HCT116 (cell line): ENCODE measurements at regions not wholly inside any gene's neighbourhood (a gene's known extent, or its start where the extent isn't known, plus 50 kb on each side); places are given as distances from the start of the nearest gene placed in this dataset.

Source experiments
- ATAC-seq: fragments of 200-7000 bp; cut with Tn5 transposase; 2 replicates; pipeline ENCODE4 v1.9.1; 2020; ENCODE audit warnings: mild to moderate bottlenecking, moderate library complexity
- BruUV-seq: library from RNA; stranded (reverse); fragments of 400-500 nt; replicated peaks from 2 replicates; lab custom pipeline; 2021; lab: Mats Ljungman, UMichigan
- CTCF ChIA-PET: fragments of 300-600 bp; sonication (Branson Sonifier 250); formaldehyde crosslinking; loops from one replicate; lab custom pipeline; 2021; ENCODE audit warnings: antibody characterized with exemption; lab: Charles Lee
- POLR2A ChIA-PET: fragments of 300-600, 350-600 bp; sonication (Branson Sonifier 250); formaldehyde crosslinking; loops from one replicate; lab custom pipeline; 2021; ENCODE audit warnings: antibody characterized with exemption; lab: Charles Lee
- RAD21 ChIA-PET, 2 experiments: fragments of 300-600 bp; sonication (Branson Sonifier 250); formaldehyde crosslinking; loops; one replicate each; lab custom pipeline; 2023; ENCODE audit warnings: low total read pairs in 2 of 2; ENCODE audit not compliant: uncharacterized antibody in 2 of 2, unreplicated experiment in 2 of 2, low non-redundant PET in 1 of 2; lab: Charles Lee
- DNase-seq: peaks from one replicate; pipeline ENCODE4 v3.0.0-alpha.2; 2010; ENCODE audit warnings: low read depth, low spot score
- H2AFZ ChIP-seq: fragments of 200-600 bp; shearing (Covaris generic), sonication (generic); 2 replicates; pipeline ENCODE4 v1.6.1; 2017; ENCODE audit warnings: low read depth, mixed run types, mixed read lengths, antibody characterized with exemption, low read length; ENCODE audit not compliant: poor library complexity, severe bottlenecking
- H3K27ac ChIP-seq: 2 replicates; pipeline ENCODE4 v1.5.1; 2012; ENCODE audit warnings: low read depth, low read length
- H3K27me3 ChIP-seq: fragments of 200-600 bp; sonication (generic); 2 replicates; pipeline ENCODE4 v1.6.1; 2016; ENCODE audit warnings: mixed run types, low read length, mixed read lengths; ENCODE audit not compliant: insufficient read depth
- H3K36me3 ChIP-seq, 2 experiments: fragments of 200-500 bp in 1 of 2; fragments of 200-600 bp in 1 of 2; sonication (Bioruptor generic) in 1 of 2; sonication (generic) in 1 of 2; 2 replicates each; pipeline versions ENCODE4 v1.5.1 to v1.6.1; 2014 to 2016; ENCODE audit warnings: low read length in 2 of 2, inconsistent platforms in 1 of 2, mixed read lengths in 1 of 2, mixed run types in 1 of 2; ENCODE audit not compliant: insufficient read depth in 2 of 2, control insufficient read depth in 1 of 2
- H3K4me1 ChIP-seq, 2 experiments: fragments of 200-600 bp in 1 of 2; sonication (generic) in 1 of 2; 2 replicates each; pipeline versions ENCODE4 v1.5.1 to v1.6.1; 2012 to 2017; ENCODE audit warnings: low read length in 2 of 2, inconsistent platforms in 1 of 2, mild to moderate bottlenecking in 1 of 2, mixed read lengths in 1 of 2, mixed run types in 1 of 2, moderate library complexity in 1 of 2; ENCODE audit not compliant: insufficient read depth in 2 of 2, control insufficient read depth in 1 of 2
- H3K4me2 ChIP-seq: fragments of 200-600 bp; sonication (generic); 2 replicates; pipeline ENCODE4 v1.6.1; 2017; ENCODE audit warnings: mixed run types, low read length, mixed read lengths
- H3K4me3 ChIP-seq, 2 experiments: fragments of 200-600 bp in 1 of 2; sonication (generic) in 1 of 2; replicated peaks in 1 of 2; 2 replicates each; pipeline ENCODE4 v1.5.1; 2011 to 2016; ENCODE audit warnings: low read length in 2 of 2, control low read depth in 1 of 2, low read depth in 1 of 2, mild to moderate bottlenecking in 1 of 2, mixed read lengths in 1 of 2, mixed run types in 1 of 2
- H3K79me2 ChIP-seq: fragments of 200-600 bp; sonication (generic); 2 replicates; pipeline ENCODE4 v1.6.1; 2017; ENCODE audit warnings: mild to moderate bottlenecking, mixed run types, low read length, moderate library complexity, mixed read lengths; ENCODE audit not compliant: insufficient read depth
- H3K9ac ChIP-seq: fragments of 200-600 bp; sonication (generic); 2 replicates; pipeline ENCODE4 v1.6.1; 2016; ENCODE audit warnings: low read length, mixed read lengths
- H3K9me2 ChIP-seq: fragments of 200-600 bp; sonication (generic), shearing (Covaris generic); 2 replicates; pipeline ENCODE4 v1.6.1; 2017; ENCODE audit warnings: mixed run types, mild to moderate bottlenecking, moderate library complexity; ENCODE audit not compliant: insufficient read depth
- H3K9me3 ChIP-seq, 2 experiments: fragments of 200-500 bp in 1 of 2; fragments of 200-600 bp in 1 of 2; sonication (Bioruptor generic) in 1 of 2; sonication (generic) in 1 of 2; 2 replicates each; pipeline ENCODE4 v1.6.1; 2014 to 2017; ENCODE audit warnings: low read length in 2 of 2, mixed read lengths in 2 of 2, inconsistent platforms in 1 of 2, low read depth in 1 of 2, mild to moderate bottlenecking in 1 of 2, mixed run types in 1 of 2, moderate library complexity in 1 of 2; ENCODE audit not compliant: control insufficient read depth in 1 of 2, insufficient read depth in 1 of 2
- H4K20me1 ChIP-seq: fragments of 200-600 bp; sonication (generic), shearing (Covaris generic); 2 replicates; pipeline ENCODE4 v1.6.1; 2017; ENCODE audit warnings: mixed run types, mild to moderate bottlenecking, moderate library complexity; ENCODE audit not compliant: insufficient read depth
- CBX3 ChIP-seq: IDR thresholded peaks from 2 replicates; pipeline ENCODE4 v1.6.1; 2012; ENCODE audit warnings: low read depth
- CEBPB ChIP-seq: IDR thresholded peaks from 2 replicates; pipeline ENCODE4 v1.6.1; 2012; ENCODE audit warnings: low read depth
- ELF1 ChIP-seq: IDR thresholded peaks from 2 replicates; pipeline ENCODE4 v1.6.1; 2012; ENCODE audit warnings: low read depth, borderline replicate concordance
- EZH2 ChIP-seq: fragments of 200-600 bp; sonication (generic); IDR thresholded peaks from 2 replicates; pipeline ENCODE4 v1.6.1; 2017; ENCODE audit warnings: antibody characterized with exemption, mixed run types
- EZH2phosphoT487 ChIP-seq: fragments of 200-600 bp; IDR thresholded peaks from 2 replicates; pipeline ENCODE4 v1.6.1; 2018; ENCODE audit warnings: antibody characterized with exemption, borderline replicate concordance
- FOSL1 ChIP-seq: IDR thresholded peaks from 2 replicates; pipeline ENCODE4 v1.6.1; 2012; ENCODE audit warnings: low read depth
- JUND ChIP-seq: IDR thresholded peaks from 2 replicates; pipeline ENCODE4 v1.6.1; 2012
- POLR2A ChIP-seq: IDR thresholded peaks from 2 replicates; pipeline ENCODE4 v1.7.0; 2011; ENCODE audit warnings: borderline replicate concordance; ENCODE audit not compliant: insufficient read depth, insufficient read length; ENCODE audit errors: extremely low read depth
- POLR2AphosphoS5 ChIP-seq: IDR thresholded peaks from 2 replicates; pipeline ENCODE4 v1.6.1; 2011; ENCODE audit warnings: mild to moderate bottlenecking, low read depth, low read length, moderate library complexity
- RAD21 ChIP-seq: IDR thresholded peaks from 2 replicates; pipeline ENCODE4 v1.6.1; 2012; ENCODE audit warnings: low read depth, mild to moderate bottlenecking
- SIN3A ChIP-seq: IDR thresholded peaks from 2 replicates; pipeline ENCODE4 v1.6.1; 2012; ENCODE audit warnings: low read depth
- SRF ChIP-seq: IDR thresholded peaks from 2 replicates; pipeline ENCODE4 v1.6.1; 2012; ENCODE audit warnings: low read depth
- TCF7L2 ChIP-seq: IDR thresholded peaks from 2 replicates; pipeline ENCODE4 v1.7.0; 2011; ENCODE audit warnings: borderline replicate concordance, inconsistent platforms; ENCODE audit not compliant: insufficient read depth, insufficient read length; ENCODE audit errors: extremely low read depth
- YY1 ChIP-seq: IDR thresholded peaks from 2 replicates; pipeline ENCODE4 v1.6.1; 2011; ENCODE audit warnings: low read length, low read depth, moderate library complexity, mild to moderate bottlenecking; ENCODE audit not compliant: insufficient replicate concordance; ENCODE audit errors: extremely low read depth
- ZBTB33 ChIP-seq: IDR thresholded peaks from 2 replicates; pipeline ENCODE4 v1.6.1; 2011; ENCODE audit warnings: mild to moderate bottlenecking, low read length, moderate library complexity; ENCODE audit not compliant: insufficient replicate concordance; ENCODE audit errors: extremely low read depth
- ZNF274 ChIP-seq: fragments of 200-500 bp; sonication (Bioruptor generic); IDR thresholded peaks from 2 replicates; pipeline ENCODE4 v1.6.1; 2014; ENCODE audit warnings: mild to moderate bottlenecking, low read depth, low read length, inconsistent platforms
- intact Hi-C: fragments of 100-400 bp; cut with micrococcal nuclease; formaldehyde crosslinking; loops from 2 replicates; pipeline ENCODE4 v1.10.0; 2022
- TF ChIP-seq, protein P1 (sequence below): IDR thresholded peaks from 2 replicates; pipeline ENCODE4 v1.6.1; 2012

DNA sequence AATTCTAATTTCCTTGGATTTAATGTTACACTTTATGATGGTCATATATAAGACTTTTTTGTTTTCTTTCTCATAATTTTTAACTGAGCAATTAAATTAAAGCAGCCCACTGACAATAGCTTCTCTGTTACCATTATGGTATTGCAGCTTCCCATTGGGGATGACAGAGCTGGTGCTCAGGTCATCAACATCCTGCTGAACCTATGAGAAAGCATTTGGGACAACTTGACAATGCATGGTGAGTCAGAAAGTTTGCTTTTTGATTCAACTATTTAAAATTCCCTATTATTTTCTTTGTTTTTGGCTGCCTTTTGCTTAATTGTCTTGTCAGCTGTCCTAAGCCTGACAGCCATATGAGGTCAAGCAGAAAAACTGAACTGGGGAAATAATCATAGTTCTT lies 487.4 kb upstream of the RIOK2 start:
- no peak overlapping the region for H3K9ac ChIP-seq
- H3K4me3 ChIP-seq, result no peak overlapping the region
- H3K9me3 ChIP-seq, result no peaks in the 10 kb centered on the region
- H3K4me2 ChIP-seq, result no peak overlapping the region
- no peak for DNase-seq
- H3K4me1 ChIP-seq, result no peaks in the 10 kb centered on the region
- no TSS peak for BruUV-seq
- no peaks in the 10 kb centered on the region for H3K36me3 ChIP-seq
- ChIA-PET POLR2A (no interaction called here), RAD21 (no interaction called here), CTCF (no interaction called here)
- H3K79me2 ChIP-seq, result no peaks in the 10 kb centered on the region
- H3K27ac ChIP-seq, result no peak overlapping the region
- TF ChIP-seq POLR2A, result no peak
- no peak for TF ChIP-seq TCF7L2
- TF ChIP-seq, protein P1, sequence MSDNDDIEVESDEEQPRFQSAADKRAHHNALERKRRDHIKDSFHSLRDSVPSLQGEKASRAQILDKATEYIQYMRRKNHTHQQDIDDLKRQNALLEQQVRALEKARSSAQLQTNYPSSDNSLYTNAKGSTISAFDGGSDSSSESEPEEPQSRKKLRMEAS, result no peak
- no peak for TF ChIP-seq ZNF274
- no peak for TF ChIP-seq CBX3
- TF ChIP-seq ELF1, result no peak
- no peak for TF ChIP-seq POLR2AphosphoS5
- TF ChIP-seq RAD21, result no peak
- TF ChIP-seq EZH2, result no peak
- no peak for TF ChIP-seq JUND
- TF ChIP-seq ZBTB33, result no peak
- no peak for TF ChIP-seq YY1
- no peak for TF ChIP-seq FOSL1
- TF ChIP-seq CEBPB, result no peak
- TF ChIP-seq SIN3A, result no peak
- TF ChIP-seq EZH2phosphoT487, result no peak
- no peak for TF ChIP-seq SRF
- H4K20me1 ChIP-seq, result no peaks in the 10 kb centered on the region
- no peaks in the 10 kb centered on the region for H3K27me3 ChIP-seq
- no peak for ATAC-seq
- H3K9me2 ChIP-seq, result no peaks in the 10 kb centered on the region
- no peak overlapping the region for H2AFZ ChIP-seq
- intact Hi-C loops, result no loop called here
